Liver (tissue), 8 donors: ENCODE measurements at regions not wholly inside any gene's neighbourhood (a gene's known extent, or its start where the extent isn't known, plus 50 kb on each side); places are given as distances from the start of the nearest gene placed in this dataset.

Experiments used
- DNase-seq: peaks from one replicate; pipeline ENCODE4 v3.0.0-alpha.2; 2017; ENCODE audit warnings: low spot score
- H3K27ac ChIP-seq, 2 donors: one replicate each; pipeline ENCODE4 v1.7.0; 2013; ENCODE audit warnings: inconsistent platforms in 2 of 2, low read length in 2 of 2, control low read depth in 1 of 2, low read depth in 1 of 2, mild to moderate bottlenecking in 1 of 2
- H3K27me3 ChIP-seq, 4 donors: one replicate each; pipeline versions ENCODE4 v1.6.1 to v1.7.0; 2013; ENCODE audit warnings: low read length in 3 of 4, inconsistent platforms in 1 of 4, mild to moderate bottlenecking in 1 of 4, moderate library complexity in 1 of 4; ENCODE audit not compliant: control insufficient read depth in 4 of 4, insufficient read depth in 4 of 4
- H3K36me3 ChIP-seq, 4 donors: one replicate each; pipeline versions ENCODE4 v1.6.1 to v1.7.0; 2013; ENCODE audit warnings: low read length in 3 of 4, mild to moderate bottlenecking in 3 of 4, low read depth in 1 of 4, moderate library complexity in 1 of 4; ENCODE audit not compliant: control insufficient read depth in 4 of 4, insufficient read depth in 3 of 4
- H3K4me1 ChIP-seq, 4 donors: one replicate each; pipeline versions ENCODE4 v1.6.1 to v1.7.0; 2013; ENCODE audit warnings: low read length in 3 of 4, mild to moderate bottlenecking in 3 of 4, moderate library complexity in 1 of 4; ENCODE audit not compliant: control insufficient read depth in 4 of 4, insufficient read depth in 4 of 4
- H3K4me3 ChIP-seq, 3 donors: one replicate each; pipeline versions ENCODE4 v1.6.1 to v1.7.0; 2013; ENCODE audit warnings: low read length in 3 of 3, control low read depth in 1 of 3, low read depth in 1 of 3, mild to moderate bottlenecking in 1 of 3
- H3K9ac ChIP-seq, 2 donors: one replicate each; pipeline ENCODE4 v1.7.0; 2013; ENCODE audit warnings: low read length in 2 of 2, mild to moderate bottlenecking in 2 of 2, moderate library complexity in 2 of 2, control low read depth in 1 of 2, low read depth in 1 of 2
- H3K9me3 ChIP-seq, 4 donors: one replicate each; pipeline versions ENCODE4 v1.6.1 to v1.7.0; 2013; ENCODE audit warnings: low read length in 3 of 4; ENCODE audit not compliant: control insufficient read depth in 4 of 4
- ATF3 ChIP-seq: IDR thresholded peaks from 2 replicates; pipeline ENCODE4 v1.6.1; 2016; ENCODE audit warnings: antibody characterized with exemption
- CTCF ChIP-seq: fragments of 150-350 bp; IDR thresholded peaks from 2 replicates; pipeline ENCODE4 v1.5.1; 2017; ENCODE audit warnings: improper control_type of control experiment, low read depth, low read length; ENCODE audit not compliant: missing input control
- EGR1 ChIP-seq, 2 donors: IDR thresholded peaks; 2 replicates each; pipeline ENCODE4 v1.6.1; 2016 to 2018; ENCODE audit warnings: antibody characterized with exemption in 2 of 2, low read depth in 2 of 2
- FOXA1 ChIP-seq: IDR thresholded peaks from 2 replicates; pipeline ENCODE4 v1.6.1; 2016; ENCODE audit warnings: antibody characterized with exemption
- FOXA2 ChIP-seq: IDR thresholded peaks from 2 replicates; pipeline ENCODE4 v1.6.1; 2016; ENCODE audit warnings: antibody characterized with exemption
- GABPA ChIP-seq, 2 donors: IDR thresholded peaks in 1 of 2; conservative IDR thresholded peaks in 1 of 2; 2 replicates each; pipeline ENCODE4 v1.6.1; 2016; ENCODE audit warnings: antibody characterized with exemption in 2 of 2, mild to moderate bottlenecking in 1 of 2, moderate library complexity in 1 of 2
- HNF4G ChIP-seq: IDR thresholded peaks from 2 replicates; pipeline ENCODE4 v1.6.1; 2016; ENCODE audit warnings: antibody characterized with exemption
- JUND ChIP-seq, 2 donors: IDR thresholded peaks; 2 replicates each; pipeline ENCODE4 v1.6.1; 2016; ENCODE audit warnings: antibody characterized with exemption in 2 of 2
- MAX ChIP-seq: IDR thresholded peaks from 2 replicates; pipeline ENCODE4 v1.6.1; 2016; ENCODE audit warnings: antibody characterized with exemption
- NR2F2 ChIP-seq: IDR thresholded peaks from 2 replicates; pipeline ENCODE4 v1.6.1; 2016; ENCODE audit warnings: antibody characterized with exemption
- RAD21 ChIP-seq, 2 donors: IDR thresholded peaks; 2 replicates each; pipeline ENCODE4 v1.6.1; 2016; ENCODE audit warnings: antibody characterized with exemption in 2 of 2, mild to moderate bottlenecking in 2 of 2
- REST ChIP-seq: IDR thresholded peaks from 2 replicates; pipeline ENCODE4 v1.6.1; 2016; ENCODE audit warnings: antibody characterized with exemption, mild to moderate bottlenecking
- RXRA ChIP-seq, 2 donors: IDR thresholded peaks; 2 replicates each; pipeline ENCODE4 v1.6.1; 2017 to 2018; ENCODE audit warnings: antibody characterized with exemption in 2 of 2, mild to moderate bottlenecking in 1 of 2
- SP1 ChIP-seq: IDR thresholded peaks from 2 replicates; pipeline ENCODE4 v1.6.1; 2018; ENCODE audit warnings: antibody characterized with exemption, mild to moderate bottlenecking
- YY1 ChIP-seq: IDR thresholded peaks from 2 replicates; pipeline ENCODE4 v1.6.1; 2016; ENCODE audit warnings: antibody characterized with exemption, mild to moderate bottlenecking
- ZBTB33 ChIP-seq: IDR thresholded peaks from 2 replicates; pipeline ENCODE4 v1.6.1; 2016; ENCODE audit warnings: antibody characterized with exemption
- WGBS: extraction: QIAGEN DNeasy Blood & Tissue Kit; methylation state at CpG from one replicate; pipeline ENCODE4 v1.1.7; 2013; 5-methylcytosine and 5-hydroxymethylcytosine counted together
- donor health status: healthy.
- donor health status: healthy.
- donor health status: healthy.
- donor health status: healthy.
- donor health status: healthy.

- TF ChIP-seq GABPA (IDR thresholded peaks at IDR 0.05 in 1 of 2, conservative IDR thresholded peaks at IDR 0.05 in 1 of 2) (no peak), RAD21 (IDR thresholded peaks at IDR 0.05) (no peak), MAX (no peak), SP1 (no peak), HNF4G (no peak)
Observed at GRCh38 chr4:137063961-137064360, 468.3 kb downstream of the PCDH18 start (continued).

- DNase-seq = no peak
- TF ChIP-seq FOXA1 = no peak
- no peak for TF ChIP-seq HNF4G
- TF ChIP-seq NR2F2 = no peak
- TF ChIP-seq SP1 = no peak
- TF ChIP-seq GABPA (IDR thresholded peaks at IDR 0.05 in 1 of 2, conservative IDR thresholded peaks at IDR 0.05 in 1 of 2) = no peak
- TF ChIP-seq ATF3 = no peak
- TF ChIP-seq ZBTB33 = no peak
- TF ChIP-seq YY1 = no peak
- no peak for TF ChIP-seq CTCF
- no peak for TF ChIP-seq EGR1 (IDR thresholded peaks at IDR 0.05; ENCODE audit: low read depth in 2 of 2)
- no peak for TF ChIP-seq JUND (IDR thresholded peaks at IDR 0.05)
- no peak for TF ChIP-seq RAD21 (IDR thresholded peaks at IDR 0.05)
- no peak for TF ChIP-seq MAX
- TF ChIP-seq FOXA2 = no peak
- no peak for TF ChIP-seq RXRA (IDR thresholded peaks at IDR 0.05)
- no peak for TF ChIP-seq REST
- no peak overlapping the region for H3K27ac ChIP-seq
- H3K9ac ChIP-seq = no peak overlapping the region
- H3K9me3 ChIP-seq = no peaks in the 10 kb centered on the region
- 69% methylated on average over 2 of the region's 2 CpGs for WGBS
- H3K4me1 ChIP-seq = no peaks in the 10 kb centered on the region
- H3K36me3 ChIP-seq = no peaks in the 10 kb centered on the region
- no peak overlapping the region for H3K4me3 ChIP-seq
- no peaks in the 10 kb centered on the region for H3K27me3 ChIP-seq
Observed at GRCh38 chr4:137043184-137043583, 489.1 kb downstream of the PCDH18 start.
